IPS DF 6.9 (cell line): ENCODE measurements at regions not wholly inside any gene's neighbourhood (a gene's known extent, or its start where the extent isn't known, plus 50 kb on each side); places are given as distances from the start of the nearest gene placed in this dataset.

Experiments
- DNase-seq: peaks from one replicate; pipeline ENCODE4 v3.0.0-alpha.2; 2013; ENCODE audit warnings: low read depth, low spot score
- H3K27ac ChIP-seq: one replicate; pipeline ENCODE4 v1.5.1; 2013; ENCODE audit warnings: low read length, control low read depth
- H3K27me3 ChIP-seq: 2 replicates; pipeline ENCODE4 v1.6.1; 2013; ENCODE audit warnings: mild to moderate bottlenecking, low read length; ENCODE audit not compliant: control insufficient read depth, insufficient read depth
- H3K36me3 ChIP-seq: 2 replicates; pipeline ENCODE4 v1.6.1; 2013; ENCODE audit warnings: low read length; ENCODE audit not compliant: control insufficient read depth, insufficient read depth
- H3K4me1 ChIP-seq: 2 replicates; pipeline ENCODE4 v1.6.1; 2013; ENCODE audit warnings: low read length; ENCODE audit not compliant: control insufficient read depth, insufficient read depth
- H3K4me3 ChIP-seq: 2 replicates; pipeline ENCODE4 v1.5.1; 2013; ENCODE audit warnings: mild to moderate bottlenecking, low read length
- H3K9me3 ChIP-seq: 2 replicates; pipeline ENCODE4 v1.6.1; 2013; ENCODE audit warnings: low read length, inconsistent platforms; ENCODE audit not compliant: control insufficient read depth, insufficient read depth
- WGBS: extraction: QIAGEN DNeasy Blood & Tissue Kit; methylation state at CpG from one replicate; pipeline ENCODE4 v1.1.7; 2013; ENCODE audit warnings: mixed read lengths, missing lambda C conversion rate; ENCODE audit not compliant: insufficient read length, insufficient coverage; 5-methylcytosine and 5-hydroxymethylcytosine counted together

DNA sequence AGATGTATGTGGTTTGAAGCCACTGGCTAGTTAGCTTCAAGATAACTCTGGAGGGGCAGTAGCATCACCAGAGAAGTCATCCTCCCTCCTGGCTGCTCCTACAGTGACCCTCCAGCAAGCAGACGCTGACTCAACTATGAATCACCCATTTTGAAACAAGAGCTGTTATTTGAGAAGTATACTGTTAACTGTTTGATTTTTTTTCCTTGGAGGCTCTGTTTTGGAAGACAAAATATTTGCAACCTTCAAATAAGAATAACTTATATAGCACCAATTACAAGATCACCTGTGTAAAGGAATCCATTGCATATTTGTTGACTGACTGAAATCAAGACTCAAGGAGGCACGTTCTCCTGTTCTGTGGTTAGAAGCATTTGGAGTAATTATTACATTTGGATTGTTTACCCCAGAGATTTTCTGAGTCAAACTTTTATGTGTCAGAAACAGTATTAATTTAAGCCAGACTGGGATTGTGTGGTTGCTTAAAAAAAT lies 313.8 kb downstream of the MTX2 start:
- DNase-seq = no peak
- Histone ChIP-seq H3K4me3 (no peak overlapping the region), H3K27ac (no peak overlapping the region), H3K36me3 (no peaks in the 10 kb centered on the region), H3K9me3 (no peaks in the 10 kb centered on the region), H3K27me3 (no peaks in the 10 kb centered on the region), H3K4me1 (no peaks in the 10 kb centered on the region)
- no CpG with 5 or more reads among the region's 2 CpGs for WGBS

DNA sequence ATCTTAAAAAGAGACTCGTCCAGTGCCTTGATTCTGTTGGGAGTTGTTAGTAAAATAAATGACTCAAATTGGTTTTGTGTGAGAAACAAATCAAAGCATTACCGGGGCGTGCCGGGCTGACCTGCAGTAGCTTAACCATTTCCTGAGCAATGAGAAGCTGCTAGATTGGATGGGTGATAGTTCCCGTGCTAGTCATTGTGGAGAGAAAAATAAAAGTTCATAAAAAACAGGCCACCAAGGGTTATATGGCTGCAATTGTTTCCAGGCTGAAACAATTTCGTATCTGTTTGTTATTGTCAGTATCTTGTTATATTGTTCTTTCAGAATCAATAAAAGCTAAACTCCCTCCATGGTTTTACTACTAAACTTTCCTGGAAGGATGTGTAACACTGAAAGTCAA lies 314.4 kb downstream of the MTX2 start:
- Histone ChIP-seq H3K4me3 (no peak overlapping the region), H3K27ac (no peak overlapping the region), H3K4me1 (no peaks in the 10 kb centered on the region), H3K27me3 (no peaks in the 10 kb centered on the region), H3K9me3 (no peaks in the 10 kb centered on the region), H3K36me3 (no peaks in the 10 kb centered on the region)
- no peak for DNase-seq
- WGBS = no CpG with 5 or more reads among the region's 6 CpGs

DNA sequence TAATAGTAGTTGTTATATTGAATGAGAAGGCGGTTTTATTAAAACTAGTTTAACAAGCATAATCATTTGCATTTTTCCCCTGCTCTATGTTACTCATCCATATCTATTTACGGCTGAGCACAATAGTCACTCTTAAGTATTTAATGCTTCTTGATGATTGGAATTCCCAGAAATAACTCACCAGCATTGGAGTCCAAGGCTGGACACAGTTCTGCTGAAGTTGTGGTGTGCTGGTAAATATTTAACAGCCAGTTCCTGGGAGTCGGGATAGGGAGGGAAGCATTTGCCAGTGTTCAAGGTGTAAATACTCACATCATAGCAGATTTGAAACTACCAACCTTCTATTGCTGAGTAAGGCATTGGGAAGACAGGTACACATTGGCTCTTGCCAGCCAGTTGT lies 315.1 kb downstream of the MTX2 start:
- Histone ChIP-seq H3K4me3 (no peak overlapping the region), H3K27ac (no peak overlapping the region), H3K27me3 (no peaks in the 10 kb centered on the region), H3K9me3 (no peaks in the 10 kb centered on the region), H3K4me1 (no peaks in the 10 kb centered on the region), H3K36me3 (no peaks in the 10 kb centered on the region)
- WGBS = no CpG with 5 or more reads among the region's 3 CpGs
- DNase-seq = no peak

DNA sequence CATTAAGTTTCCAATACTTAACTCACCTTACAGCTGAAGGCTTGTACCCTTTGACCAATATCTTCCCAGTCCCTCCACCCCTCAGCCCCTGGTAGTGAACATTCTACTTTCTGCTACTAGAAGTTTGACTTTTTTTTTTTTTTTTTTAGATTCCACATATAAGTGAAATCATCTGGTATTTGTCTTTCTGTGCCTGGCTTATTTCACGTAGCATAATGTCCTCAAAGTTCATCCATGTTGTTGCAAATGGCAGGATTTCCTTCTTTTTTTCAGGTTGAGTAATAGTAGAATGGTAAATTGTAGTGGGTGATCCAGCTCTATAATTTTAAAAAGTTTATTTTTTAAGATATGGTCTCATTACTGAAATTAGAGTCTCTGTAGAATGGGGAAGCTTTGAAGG lies 316.0 kb downstream of the MTX2 start:
- no CpG with 5 or more reads among the region's 1 CpG for WGBS

DNA sequence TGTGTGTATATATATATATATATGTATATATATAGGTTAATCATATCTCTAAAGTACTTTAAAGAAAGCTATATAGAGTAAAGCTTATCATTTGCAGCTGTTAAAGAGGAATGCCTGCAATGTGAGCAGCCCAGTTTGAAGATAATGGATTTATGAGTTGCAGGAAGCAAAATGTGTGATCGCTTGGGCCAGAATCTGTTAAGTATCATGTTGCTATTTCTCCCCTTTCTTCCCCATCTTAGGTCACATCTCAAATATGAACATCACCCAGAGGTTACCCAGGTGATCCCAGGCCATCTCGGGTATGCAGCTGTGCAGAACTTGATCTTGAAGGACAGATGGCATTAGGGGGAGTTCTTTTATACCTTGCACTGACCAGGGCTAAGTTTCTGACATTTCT lies 316.5 kb downstream of the MTX2 start:
- Histone ChIP-seq H3K4me1 (no peaks in the 10 kb centered on the region), H3K27me3 (no peaks in the 10 kb centered on the region), H3K27ac (no peak overlapping the region), H3K36me3 (no peaks in the 10 kb centered on the region), H3K4me3 (no peak overlapping the region), H3K9me3 (no peaks in the 10 kb centered on the region)
- DNase-seq = no peak
- WGBS = no CpG with 5 or more reads among the region's 2 CpGs

More for the DNA sequence above, 316.0 kb downstream of the MTX2 start:
- no peak overlapping the region for H3K27ac ChIP-seq
- no peaks in the 10 kb centered on the region for H3K27me3 ChIP-seq
- H3K4me1 ChIP-seq = no peaks in the 10 kb centered on the region
- no peaks in the 10 kb centered on the region for H3K36me3 ChIP-seq
- H3K4me3 ChIP-seq = no peak overlapping the region
- no peaks in the 10 kb centered on the region for H3K9me3 ChIP-seq
- no peak for DNase-seq

DNA sequence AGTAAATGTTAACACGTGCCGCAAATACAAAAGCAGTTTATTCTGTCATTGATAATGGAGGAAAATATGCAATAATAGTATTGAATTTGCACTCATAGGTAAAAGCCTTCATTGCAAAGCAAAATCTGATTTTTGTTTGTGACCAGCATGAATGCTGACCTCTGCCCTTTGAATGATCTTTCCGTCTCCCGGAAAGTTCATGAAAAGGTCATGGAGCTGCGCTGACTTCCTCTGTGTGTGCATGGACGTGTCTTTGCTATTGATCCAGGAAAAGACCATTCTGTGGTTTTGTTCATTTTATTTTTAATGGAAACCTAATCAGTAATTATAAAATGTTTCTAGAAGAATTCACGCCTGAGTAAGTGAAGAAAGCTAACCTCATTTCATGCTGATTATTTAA lies 320.0 kb downstream of the MTX2 start:
- no CpG with 5 or more reads among the region's 7 CpGs for WGBS
- Histone ChIP-seq H3K4me1 (no peaks in the 10 kb centered on the region), H3K4me3 (no peak overlapping the region), H3K27me3 (no peaks in the 10 kb centered on the region), H3K27ac (no peak overlapping the region), H3K9me3 (no peaks in the 10 kb centered on the region), H3K36me3 (no peaks in the 10 kb centered on the region)
- no peak for DNase-seq

DNA sequence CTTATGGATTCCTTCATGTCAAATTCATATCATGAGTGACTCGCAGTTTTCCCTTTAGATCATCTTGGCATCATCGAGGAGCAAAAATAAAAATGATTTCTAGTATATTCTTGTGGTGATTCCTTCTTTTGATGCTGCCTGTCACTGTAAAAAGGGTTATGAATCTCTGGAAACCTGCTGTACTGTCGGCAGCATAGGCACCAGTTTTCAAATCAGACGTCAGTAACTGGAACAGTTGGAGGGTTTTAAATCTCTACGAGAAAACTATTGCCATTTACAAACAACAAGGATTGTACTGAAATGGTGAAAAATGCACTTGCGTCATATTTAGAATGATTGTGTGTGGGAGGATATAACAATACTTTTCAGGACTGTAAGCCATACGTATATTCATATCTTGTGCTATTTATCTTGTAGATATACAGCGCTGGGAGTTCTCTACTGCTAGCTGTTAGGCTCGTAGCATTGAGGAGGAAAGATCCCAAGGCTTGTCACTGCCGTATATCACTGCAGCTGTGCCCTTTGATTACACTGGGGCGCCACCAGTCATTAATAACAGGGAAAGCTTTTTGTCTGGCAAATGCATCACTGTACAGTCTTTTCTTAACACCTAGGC lies 320.7 kb downstream of the MTX2 start:
- H3K36me3 ChIP-seq = no peaks in the 10 kb centered on the region
- no peaks in the 10 kb centered on the region for H3K27me3 ChIP-seq
- no peaks in the 10 kb centered on the region for H3K4me1 ChIP-seq
- H3K9me3 ChIP-seq = no peaks in the 10 kb centered on the region
- no peak for DNase-seq
- no peak overlapping the region for H3K27ac ChIP-seq
- H3K4me3 ChIP-seq = no peak overlapping the region
- WGBS = no CpG with 5 or more reads among the region's 11 CpGs

DNA sequence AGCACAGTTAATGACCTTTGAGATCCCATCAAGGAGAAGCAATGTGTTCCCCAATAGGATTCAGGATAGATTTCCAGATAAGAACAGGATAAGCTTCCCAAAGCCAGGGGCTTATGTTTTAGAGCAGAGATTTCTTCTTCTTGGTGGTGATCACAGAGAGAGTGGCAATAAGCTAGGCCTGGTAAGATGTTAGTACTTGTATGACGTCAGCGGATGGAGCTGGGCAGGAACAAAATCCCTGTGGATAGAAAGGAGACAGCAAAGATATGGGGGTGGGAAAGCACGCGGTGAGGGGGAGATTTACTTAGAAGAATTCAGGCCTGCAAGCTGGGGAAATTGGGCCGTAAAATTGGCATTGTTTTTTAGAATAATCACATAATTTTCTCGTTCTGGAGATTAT lies 323.0 kb downstream of the MTX2 start:
- no CpG with 5 or more reads among the region's 6 CpGs for WGBS
- Histone ChIP-seq H3K4me1 (no peaks in the 10 kb centered on the region), H3K9me3 (no peaks in the 10 kb centered on the region), H3K27me3 (no peaks in the 10 kb centered on the region), H3K4me3 (no peak overlapping the region), H3K27ac (no peak overlapping the region), H3K36me3 (no peaks in the 10 kb centered on the region)
- DNase-seq = no peak

DNA sequence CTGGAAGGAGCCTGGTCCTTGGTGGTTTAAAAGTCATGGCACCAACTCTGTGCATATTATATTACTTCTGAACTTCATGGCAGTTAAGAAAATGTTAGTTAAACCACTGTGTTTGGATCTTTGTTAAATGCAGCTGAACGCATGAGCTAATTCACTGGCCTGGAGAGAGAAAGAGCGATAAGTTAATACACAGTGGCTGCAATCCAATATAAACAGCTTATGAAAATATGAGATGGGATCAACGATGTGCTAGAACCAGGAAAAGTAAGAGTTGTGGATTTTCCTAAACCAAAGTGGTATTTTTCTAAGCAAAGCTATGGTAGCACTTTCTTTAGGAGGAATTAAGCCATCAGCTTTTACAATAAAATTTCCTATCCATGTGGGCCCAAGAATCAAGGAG lies 326.7 kb downstream of the MTX2 start:
- H3K4me1 ChIP-seq = no peaks in the 10 kb centered on the region
- no peaks in the 10 kb centered on the region for H3K36me3 ChIP-seq
- H3K27ac ChIP-seq = no peak overlapping the region
- no peaks in the 10 kb centered on the region for H3K9me3 ChIP-seq
- H3K27me3 ChIP-seq = no peaks in the 10 kb centered on the region
- no peak overlapping the region for H3K4me3 ChIP-seq
- DNase-seq = no peak
- WGBS = no CpG with 5 or more reads among the region's 3 CpGs

DNA sequence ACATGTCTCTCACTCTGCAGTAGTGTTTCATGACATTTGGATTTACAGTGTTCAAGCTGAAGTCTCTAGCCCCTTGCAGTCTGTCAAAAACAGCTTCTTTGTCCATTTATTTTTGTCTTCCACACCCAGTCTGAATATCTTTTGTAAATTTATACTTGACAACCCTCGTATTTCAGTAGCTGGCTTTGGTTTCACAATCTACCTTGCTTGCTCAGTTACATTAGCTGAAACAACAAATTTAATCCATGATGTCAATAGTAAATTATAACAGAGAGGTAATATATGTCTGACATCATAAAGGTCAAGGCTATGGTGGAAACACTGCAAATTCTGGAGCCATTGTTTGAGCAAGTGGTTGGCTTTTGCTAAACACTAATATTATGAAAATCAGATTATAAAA lies 328.7 kb downstream of the MTX2 start:
- Histone ChIP-seq H3K27me3 (no peaks in the 10 kb centered on the region), H3K9me3 (no peaks in the 10 kb centered on the region), H3K4me3 (no peak overlapping the region), H3K4me1 (no peaks in the 10 kb centered on the region), H3K36me3 (no peaks in the 10 kb centered on the region), H3K27ac (no peak overlapping the region)
- no peak for DNase-seq
- no CpG with 5 or more reads among the region's 1 CpG for WGBS

DNA sequence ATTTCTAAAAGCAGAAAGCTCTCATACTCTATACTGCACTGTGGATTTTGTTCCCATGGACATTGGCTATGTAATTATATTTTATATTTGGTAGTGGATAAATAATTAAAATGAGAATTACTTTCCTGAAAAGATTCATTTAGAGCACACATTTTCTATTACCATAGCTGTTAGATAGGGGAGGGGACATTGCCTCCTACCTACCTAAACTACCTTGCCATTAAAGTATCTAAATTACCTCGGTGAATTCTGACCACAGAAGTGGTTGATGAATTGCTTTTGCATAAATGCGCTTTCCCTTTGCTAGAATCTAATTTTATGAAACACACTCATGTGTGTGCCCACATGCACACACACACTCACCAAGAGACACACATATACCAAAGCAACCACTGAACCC lies 329.1 kb downstream of the MTX2 start:
- no peak for DNase-seq
- no peak overlapping the region for H3K27ac ChIP-seq
- H3K36me3 ChIP-seq = no peaks in the 10 kb centered on the region
- no peak overlapping the region for H3K4me3 ChIP-seq
- no peaks in the 10 kb centered on the region for H3K9me3 ChIP-seq
- no peaks in the 10 kb centered on the region for H3K4me1 ChIP-seq
- no peaks in the 10 kb centered on the region for H3K27me3 ChIP-seq
- WGBS = no CpG with 5 or more reads among the region's 2 CpGs
